ENCODE measurements at regions not wholly inside any gene's neighbourhood (a gene's known extent, or its start where the extent isn't known, plus 50 kb on each side); places are given as distances from the start of the nearest gene placed in this dataset.
A peak's percentile ranks its signal among the peaks of the same experiment; 100 is the strongest.

DNA sequence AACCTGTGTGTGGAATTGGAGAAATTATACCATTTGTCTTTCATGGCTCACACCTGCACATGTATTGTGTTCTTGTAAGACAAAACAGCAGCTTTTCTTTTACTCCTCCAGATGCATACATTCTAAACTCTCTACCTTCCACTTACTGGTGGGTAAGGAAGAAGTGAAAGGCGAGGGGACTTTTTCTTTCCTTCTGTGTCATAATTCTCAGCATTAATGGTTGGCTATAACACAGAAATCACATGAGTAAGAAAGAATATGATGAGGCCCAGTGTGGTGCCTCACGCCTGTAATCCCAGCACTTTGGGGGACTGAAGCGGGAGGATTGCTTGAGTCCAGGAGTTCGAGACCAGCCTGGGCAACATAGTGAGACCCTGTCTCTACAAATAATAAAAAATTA is 57.8 kb upstream of the SHANK2 start:
- DNase-seq (ENCODE audit: low read depth), result no peak

GRCh38 chr11:71309611-71310010 is 57.2 kb upstream of the SHANK2 start:
- DNase-seq (ENCODE audit: low read depth), result no peak

GRCh38 chr11:71309181-71309580 is 56.8 kb upstream of the SHANK2 start:
- no peak for DNase-seq (ENCODE audit: low read depth)

- no peak for DNase-seq (ENCODE audit: low read depth)
Measured at GRCh38 chr11:71307811-71308645, 55.7 kb upstream of the SHANK2 start.

DNA sequence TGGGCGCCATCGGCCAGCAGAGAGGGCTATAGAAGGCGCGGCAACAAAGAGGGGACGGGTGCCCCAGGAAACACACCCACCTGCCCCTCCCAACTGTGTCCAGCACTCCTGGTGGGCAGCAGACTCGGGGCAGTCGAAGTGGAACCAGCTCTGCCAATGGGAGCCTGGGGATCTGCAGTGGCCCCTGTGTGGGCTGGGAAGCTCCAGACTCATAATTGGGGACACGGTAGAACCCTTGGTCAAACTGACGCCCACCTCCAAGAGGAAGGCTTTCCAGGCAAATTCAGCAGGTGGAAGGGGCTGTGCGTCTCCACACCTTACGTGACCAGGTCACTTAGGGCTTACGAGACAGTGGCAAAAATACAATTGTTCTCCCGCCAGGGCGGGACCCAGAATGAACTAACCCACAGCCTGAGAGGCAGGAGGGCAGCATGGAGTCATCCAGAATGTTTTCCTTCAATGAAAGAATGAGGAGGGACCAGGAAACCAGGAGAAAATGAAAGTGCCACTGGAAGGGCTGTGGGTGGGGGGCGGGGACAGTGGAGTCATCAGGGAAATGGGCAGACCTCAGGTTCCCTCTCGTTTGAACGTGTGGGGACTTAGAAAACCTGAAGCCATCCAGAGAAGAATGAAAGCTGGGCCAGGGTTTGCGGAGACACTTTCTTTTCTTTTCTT is 53.2 kb upstream of the SHANK2 start:
- peak; percentile 12 for DNase-seq (ENCODE audit: low read depth)

- DNase-seq (ENCODE audit: low read depth), result no peak
Measured at GRCh38 chr11:71305041-71305440, 52.7 kb upstream of the SHANK2 start.

DNA sequence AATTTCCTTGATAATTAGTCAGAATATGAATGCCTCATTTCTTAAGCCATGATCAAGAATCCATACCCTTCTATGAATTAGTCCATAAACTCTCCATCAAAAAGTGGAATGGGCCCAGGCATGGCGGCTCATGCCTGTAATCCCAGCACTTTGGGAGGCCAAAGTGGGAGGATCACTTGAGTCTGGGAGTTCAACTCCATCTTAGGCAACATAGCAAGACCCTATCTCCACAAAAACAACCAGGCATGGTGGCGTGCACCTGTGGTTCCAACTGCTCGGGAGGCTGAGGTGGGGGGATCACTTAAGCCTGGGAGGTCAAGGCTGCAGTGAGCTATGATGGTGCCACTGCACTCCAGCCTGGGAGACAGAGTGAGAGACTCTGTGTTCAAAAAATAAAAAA is 52.1 kb upstream of the SHANK2 start:
- no peak for DNase-seq (ENCODE audit: low read depth)

GRCh38 chr11:71304045-71304444 is 51.7 kb upstream of the SHANK2 start:
- no peak for DNase-seq (ENCODE audit: low read depth)

- peak; percentile 32 for DNase-seq (ENCODE audit: low read depth)
Measured at GRCh38 chr11:71302911-71303310, 50.5 kb upstream of the SHANK2 start.

DNA sequence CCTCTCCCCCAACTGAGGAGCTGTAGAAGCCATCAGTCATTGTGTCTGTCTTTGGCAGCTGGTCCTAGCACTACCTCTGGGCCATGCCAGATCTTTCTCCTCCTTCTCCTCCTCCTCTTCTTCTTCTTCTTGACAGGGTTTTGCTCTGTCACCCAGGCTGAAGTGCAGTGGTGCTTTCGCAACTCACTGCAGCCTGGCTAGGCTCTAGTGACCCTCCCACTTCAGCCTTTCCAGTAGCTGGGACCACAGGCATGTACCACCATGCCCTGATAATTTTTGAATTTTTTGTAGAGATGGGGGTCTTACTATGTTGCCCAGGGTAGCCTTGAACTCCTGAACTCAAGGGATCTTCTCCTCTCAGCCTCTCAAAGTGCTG is 50.1 kb upstream of the SHANK2 start:
- peak; percentile 41 for DNase-seq (ENCODE audit: low read depth)

Data from EH (cell line).